Peyer's patch (tissue), 4 donors: ENCODE measurements at regions not wholly inside any gene's neighbourhood (a gene's known extent, or its start where the extent isn't known, plus 50 kb on each side); places are given as distances from the start of the nearest gene placed in this dataset.

Experiments
- DNase-seq, 3 donors: peaks; one replicate each; pipeline ENCODE4 v3.0.0-alpha.2; 2017 to 2019
- H3K27ac ChIP-seq, 4 donors: fragments of 200-600 bp; sonication (generic); one replicate each; pipeline ENCODE4 v1.5.1; 2016 to 2019
- H3K27me3 ChIP-seq, 2 donors: fragments of 200-600 bp; sonication (generic); one replicate each; pipeline ENCODE4 v1.5.1; 2019
- H3K36me3 ChIP-seq, 3 donors: fragments of 200-600 bp; sonication (generic); one replicate each; pipeline ENCODE4 v1.5.1; 2016 to 2019
- H3K4me1 ChIP-seq, 4 donors: fragments of 200-600 bp; sonication (generic); one replicate each; pipeline ENCODE4 v1.5.1; 2016 to 2019
- H3K4me3 ChIP-seq, 4 donors: fragments of 200-600 bp; sonication (generic); 1 replicate in 3 of 4; 2 replicates in 1 of 4; pipeline ENCODE4 v1.5.1; 2016 to 2019; ENCODE audit warnings: mild to moderate bottlenecking in 1 of 4
- H3K9me3 ChIP-seq, 4 donors: fragments of 200-600 bp; sonication (generic); one replicate each; pipeline ENCODE4 v1.5.1; 2016 to 2019; ENCODE audit warnings: mild to moderate bottlenecking in 1 of 4
- CTCF ChIP-seq, 6 experiments: fragments of 450-650 bp in 4 of 6; fragments of 200-600 bp in 2 of 6; sonication (generic) in 1 of 6; IDR thresholded peaks; one replicate each; pipeline ENCODE4 v1.5.1; 2017 to 2019; ENCODE audit warnings: antibody characterized with exemption in 6 of 6, mild to moderate bottlenecking in 3 of 6, moderate library complexity in 1 of 6
- POLR2A ChIP-seq, 2 donors: fragments of 450-650 bp; IDR thresholded peaks; one replicate each; pipeline ENCODE4 v1.5.1; 2017; ENCODE audit warnings: antibody characterized with exemption in 2 of 2, mild to moderate bottlenecking in 2 of 2, moderate library complexity in 2 of 2

DNA sequence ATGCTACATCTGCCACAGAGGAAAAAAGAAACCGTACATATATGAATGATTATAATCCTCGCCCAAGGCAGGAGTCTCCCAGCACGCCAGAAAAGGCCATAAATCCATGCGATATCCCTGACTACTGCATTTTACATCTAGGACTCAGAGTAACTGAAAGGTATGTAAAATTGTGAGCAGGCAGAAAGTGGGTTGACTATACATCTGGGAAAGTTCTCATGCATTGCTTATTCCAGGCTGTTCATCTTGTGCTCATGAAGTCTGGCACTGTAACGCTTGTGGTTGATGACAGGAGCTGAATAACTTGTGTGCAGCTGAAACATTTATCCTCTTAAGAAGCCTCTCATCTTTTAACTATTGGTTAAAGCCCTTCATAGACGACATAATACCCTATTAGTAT, 193.4 kb upstream of the STEAP4 start:
- H3K27me3 ChIP-seq, result no peaks in the 10 kb centered on the region
- no peak overlapping the region for H3K4me3 ChIP-seq
- no peaks in the 10 kb centered on the region for H3K36me3 ChIP-seq
- no peak for TF ChIP-seq CTCF (IDR thresholded peaks at IDR 0.05)
- TF ChIP-seq POLR2A (IDR thresholded peaks at IDR 0.05), result no peak
- no peak for DNase-seq
- H3K27ac ChIP-seq, result no peak overlapping the region
- H3K4me1 ChIP-seq, result no peaks in the 10 kb centered on the region
- H3K9me3 ChIP-seq, result no peaks in the 10 kb centered on the region

DNA sequence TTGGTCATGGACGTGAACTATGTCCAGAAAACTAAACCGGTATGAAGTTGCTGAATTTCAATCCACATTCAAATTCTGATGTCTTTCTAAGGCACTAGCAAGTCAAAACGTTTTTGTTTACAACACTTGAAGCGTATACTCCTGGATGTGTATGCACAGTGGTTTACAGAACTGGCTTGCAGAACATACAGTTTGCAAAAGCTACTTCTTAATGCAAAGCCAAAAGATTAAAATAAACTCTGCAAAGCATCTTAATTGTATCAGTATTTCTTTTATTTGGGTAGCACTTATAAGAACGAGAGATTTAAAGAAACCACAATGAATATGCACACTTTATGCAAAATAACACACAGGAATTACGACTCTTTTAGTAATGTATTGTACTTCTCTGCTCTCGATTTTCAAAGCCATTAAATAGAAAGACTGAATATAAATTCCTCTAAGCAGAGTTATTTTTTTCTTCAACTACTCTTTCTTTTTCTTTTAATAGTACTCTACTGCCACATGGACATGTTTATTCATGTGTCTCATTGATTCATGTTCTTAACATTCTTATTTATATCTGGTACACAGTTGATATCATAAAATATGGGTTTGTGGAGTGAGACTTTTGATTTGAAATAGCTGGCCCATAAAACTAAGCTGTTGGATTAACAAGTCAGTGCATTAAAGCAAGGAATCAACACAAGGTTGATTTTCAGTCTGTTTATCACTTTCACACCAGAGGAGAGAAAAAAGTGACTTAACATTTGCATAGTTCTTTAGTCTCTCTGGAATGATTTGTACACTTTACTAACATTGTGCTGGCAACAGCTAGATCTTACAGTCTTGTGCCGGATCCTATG, 189.4 kb upstream of the STEAP4 start:
- Histone ChIP-seq H3K4me1 (no peaks in the 10 kb centered on the region), H3K36me3 (no peaks in the 10 kb centered on the region), H3K9me3 (no peaks in the 10 kb centered on the region), H3K27ac (no peak overlapping the region), H3K27me3 (no peaks in the 10 kb centered on the region), H3K4me3 (no peak overlapping the region)
- TF ChIP-seq CTCF (IDR thresholded peaks at IDR 0.05) (no peak), POLR2A (IDR thresholded peaks at IDR 0.05) (no peak)
- DNase-seq, result no peak

DNA sequence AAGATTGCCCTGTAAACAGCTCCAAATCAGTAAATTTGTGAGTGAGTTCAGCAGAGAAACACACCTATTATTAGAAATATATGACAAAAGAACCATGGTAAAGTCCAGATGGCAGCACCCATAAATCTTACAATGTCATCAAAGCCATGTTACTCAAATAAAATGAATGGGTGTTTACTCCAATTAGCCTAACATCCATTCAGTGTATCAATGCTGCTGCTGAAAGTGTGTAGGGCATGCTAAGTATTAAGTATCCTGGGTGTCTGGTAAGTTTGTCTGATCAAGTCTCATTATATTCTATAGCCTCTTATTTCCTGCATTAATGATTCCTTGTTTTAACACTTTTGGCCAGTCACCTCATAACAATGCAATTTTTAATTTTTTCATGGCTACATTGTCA, 185.5 kb upstream of the STEAP4 start:
- Histone ChIP-seq H3K27me3 (no peaks in the 10 kb centered on the region), H3K4me1 (no peaks in the 10 kb centered on the region), H3K4me3 (no peak overlapping the region), H3K36me3 (no peaks in the 10 kb centered on the region), H3K9me3 (no peaks in the 10 kb centered on the region), H3K27ac (no peak overlapping the region)
- DNase-seq, result no peak
- TF ChIP-seq POLR2A (IDR thresholded peaks at IDR 0.05) (no peak), CTCF (IDR thresholded peaks at IDR 0.05) (no peak)

- Histone ChIP-seq H3K27me3 (no peaks in the 10 kb centered on the region), H3K4me1 (no peaks in the 10 kb centered on the region), H3K27ac (no peak overlapping the region), H3K4me3 (no peak overlapping the region), H3K9me3 (no peaks in the 10 kb centered on the region), H3K36me3 (no peaks in the 10 kb centered on the region)
- no peak for TF ChIP-seq CTCF (IDR thresholded peaks at IDR 0.05)
- no peak for TF ChIP-seq POLR2A (IDR thresholded peaks at IDR 0.05)
- DNase-seq, result no peak
Measured at GRCh38 chr7:88490874-88491273, 184.2 kb upstream of the STEAP4 start.

GRCh38 chr7:88490161-88490560, 183.5 kb upstream of the STEAP4 start:
- no peaks in the 10 kb centered on the region for H3K4me1 ChIP-seq
- H3K9me3 ChIP-seq, result no peaks in the 10 kb centered on the region
- TF ChIP-seq POLR2A (IDR thresholded peaks at IDR 0.05) (no peak), CTCF (IDR thresholded peaks at IDR 0.05) (no peak)
- no peak overlapping the region for H3K27ac ChIP-seq
- no peak for DNase-seq
- H3K27me3 ChIP-seq, result no peaks in the 10 kb centered on the region
- no peak overlapping the region for H3K4me3 ChIP-seq
- no peaks in the 10 kb centered on the region for H3K36me3 ChIP-seq
